GM18505 (cell line): ENCODE measurements at regions not wholly inside any gene's neighbourhood (a gene's known extent, or its start where the extent isn't known, plus 50 kb on each side); places are given as distances from the start of the nearest gene placed in this dataset.

ENCODE experiments used
- ATAC-seq: cut with Tn5 transposase; IDR thresholded peaks from one replicate; pipeline ENCODE4 v1.9.1; 2021; ENCODE audit not compliant: unreplicated experiment
- POLR2A ChIP-seq: IDR thresholded peaks from 4 replicates; pipeline ENCODE4 v1.6.1; 2011; ENCODE audit warnings: borderline replicate concordance; ENCODE audit not compliant: insufficient read depth, insufficient read length; ENCODE audit errors: extremely low read depth

DNA sequence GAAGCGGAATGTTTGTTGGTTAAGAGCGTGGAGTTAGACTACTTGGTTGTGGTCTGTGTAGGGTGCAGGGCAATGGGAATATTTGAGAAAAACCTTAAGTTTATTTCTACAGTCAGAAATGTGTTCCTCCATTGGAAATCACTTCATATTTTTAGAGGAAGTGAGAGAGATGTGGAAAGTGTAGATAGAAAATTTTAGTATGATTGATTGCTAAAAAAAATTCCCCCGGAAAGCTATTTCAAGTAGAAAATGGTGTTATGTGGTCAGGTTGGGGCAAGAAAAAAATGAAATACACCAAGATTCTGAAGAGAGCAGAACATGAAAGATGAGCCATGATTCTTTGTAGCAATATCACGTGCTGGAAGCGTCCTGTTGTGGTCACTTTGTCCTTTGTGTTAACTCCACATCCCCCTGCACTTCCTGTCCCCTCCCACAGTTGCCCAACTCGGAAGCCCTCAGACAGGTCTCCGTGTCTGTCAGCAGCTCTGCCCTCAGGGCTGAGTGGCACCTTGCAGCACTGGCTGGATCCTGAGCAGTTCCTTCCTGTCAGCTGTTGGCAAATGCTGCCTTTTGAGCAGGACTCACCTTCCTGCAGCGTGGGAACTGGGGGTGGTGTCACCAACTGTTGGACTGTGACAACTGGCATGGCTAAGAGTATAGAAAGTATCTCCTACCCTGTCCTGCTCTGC is 137.5 kb upstream of the SLC24A3 start:
- ATAC-seq: peak; percentile 50

DNA sequence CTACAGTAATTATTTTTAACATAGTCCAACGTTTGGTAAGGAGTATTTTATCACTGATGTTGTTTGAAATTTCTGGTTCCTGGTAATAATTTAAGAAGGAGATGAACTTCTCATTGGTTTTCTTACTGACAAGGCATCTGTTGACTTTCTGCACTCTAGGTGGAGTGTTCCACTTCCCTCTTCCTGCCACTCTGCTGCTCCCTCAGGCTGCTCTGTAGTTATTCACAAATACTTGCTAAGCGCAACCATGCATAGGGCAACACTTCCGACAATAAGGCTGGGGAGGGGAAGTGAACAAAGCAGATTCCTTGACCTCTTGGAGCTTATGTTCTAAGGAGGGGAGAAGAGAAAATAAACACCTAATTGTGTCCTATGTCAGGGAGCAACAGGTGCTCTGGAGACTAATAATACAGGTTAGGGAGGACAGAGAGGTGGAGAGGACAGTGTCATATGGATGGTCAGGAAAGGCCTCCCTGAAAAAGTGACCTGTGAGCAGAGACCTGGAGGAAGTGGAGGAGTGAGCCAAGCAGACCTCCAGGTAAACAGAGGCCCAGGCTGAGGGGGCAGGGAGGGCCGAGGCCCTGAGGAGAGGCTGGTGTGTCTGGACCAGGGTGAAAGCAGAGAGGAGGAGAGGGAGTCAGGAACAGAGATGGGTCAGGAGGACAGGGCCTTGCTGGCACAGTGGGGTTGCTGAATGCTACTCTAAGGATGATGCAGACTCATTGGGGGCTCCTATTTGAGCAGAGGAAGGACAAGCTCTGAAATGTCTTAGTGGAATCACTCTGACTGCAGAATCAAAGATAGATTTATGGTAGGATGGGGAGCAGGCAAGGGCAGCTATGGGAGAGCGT is 134.8 kb upstream of the SLC24A3 start:
- TF ChIP-seq POLR2A: no peak
- no peak for ATAC-seq

More for the DNA sequence above, 137.5 kb upstream of the SLC24A3 start:
- no peak for TF ChIP-seq POLR2A

DNA sequence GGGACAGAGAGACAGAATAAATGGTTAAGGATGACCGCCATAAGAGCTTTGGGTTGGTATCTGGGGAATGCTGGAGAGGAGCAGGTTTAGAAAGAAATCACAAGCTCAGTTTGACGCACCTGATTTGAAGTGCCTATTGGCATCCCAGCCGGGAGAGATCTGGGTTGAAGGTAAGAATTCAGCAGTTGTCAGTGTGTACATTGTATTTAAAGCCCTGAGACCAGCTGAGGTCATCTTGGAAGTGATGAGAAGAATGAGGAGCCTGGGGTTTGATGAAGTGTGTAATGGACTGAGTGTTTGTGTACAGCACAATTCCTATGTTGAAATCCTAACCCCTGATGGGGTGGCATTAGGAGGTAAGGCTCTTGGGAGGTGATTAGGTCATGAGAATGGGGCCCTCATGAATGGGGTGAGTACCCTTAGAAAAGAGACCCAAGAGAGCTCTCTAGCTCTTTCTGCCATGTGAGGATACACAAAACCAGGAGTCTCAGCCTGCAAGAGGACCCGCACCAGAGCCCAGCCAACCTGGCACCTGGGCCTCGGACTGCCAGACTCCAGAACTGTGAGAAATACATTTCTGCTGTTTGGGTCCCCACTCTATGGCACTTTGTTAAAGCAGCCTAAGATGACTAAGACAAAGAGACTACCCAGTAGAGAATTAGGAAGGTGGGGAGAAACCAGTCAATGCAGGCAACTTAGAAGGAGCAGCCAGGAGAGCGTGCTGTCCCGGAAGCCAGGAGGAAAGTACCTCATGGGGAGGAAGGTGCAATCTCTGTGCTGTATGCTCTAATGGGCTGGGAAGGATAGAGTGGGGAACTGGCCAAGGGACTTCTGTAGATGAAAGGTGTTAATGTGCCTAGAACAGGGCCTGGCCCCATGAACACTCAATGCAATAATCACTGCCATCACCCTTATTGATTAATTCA is 133.7 kb upstream of the SLC24A3 start:
- no peak for ATAC-seq
- no peak for TF ChIP-seq POLR2A

DNA sequence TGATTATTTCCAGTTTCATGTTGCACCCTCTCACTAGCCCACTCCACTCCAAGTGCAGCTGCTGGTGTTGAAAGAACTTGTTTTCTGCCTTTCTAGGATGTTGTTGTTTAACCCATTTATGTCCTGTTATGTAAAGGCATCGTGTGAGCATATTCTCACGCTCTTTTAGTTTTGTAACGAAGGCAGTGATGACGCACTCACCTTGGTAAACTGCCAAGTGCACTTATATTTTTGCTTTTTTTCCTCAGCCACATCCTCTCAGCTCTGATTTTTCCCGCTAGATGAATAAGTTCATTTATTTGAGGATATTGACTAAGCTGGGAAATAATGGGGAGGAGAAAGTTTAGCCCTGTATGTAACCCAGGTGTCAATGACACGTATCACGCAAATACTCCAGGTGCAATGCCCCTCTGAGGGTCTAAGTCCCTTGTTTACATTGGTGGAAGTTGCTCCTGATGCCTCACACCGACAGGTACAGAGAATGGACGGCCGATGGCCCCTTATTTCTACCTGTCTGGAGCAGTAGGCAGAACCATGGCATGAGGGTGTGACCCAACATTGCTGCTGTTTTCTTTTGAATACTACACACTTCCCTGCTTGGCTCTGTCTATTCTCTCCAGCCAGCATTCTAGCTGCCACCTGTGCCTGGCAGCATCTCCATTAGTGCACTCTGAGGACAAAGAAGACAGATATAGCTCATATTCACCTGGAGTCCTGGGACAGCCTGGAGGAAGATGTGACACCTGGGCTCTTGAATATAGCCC is 132.7 kb upstream of the SLC24A3 start:
- TF ChIP-seq POLR2A: no peak

DNA sequence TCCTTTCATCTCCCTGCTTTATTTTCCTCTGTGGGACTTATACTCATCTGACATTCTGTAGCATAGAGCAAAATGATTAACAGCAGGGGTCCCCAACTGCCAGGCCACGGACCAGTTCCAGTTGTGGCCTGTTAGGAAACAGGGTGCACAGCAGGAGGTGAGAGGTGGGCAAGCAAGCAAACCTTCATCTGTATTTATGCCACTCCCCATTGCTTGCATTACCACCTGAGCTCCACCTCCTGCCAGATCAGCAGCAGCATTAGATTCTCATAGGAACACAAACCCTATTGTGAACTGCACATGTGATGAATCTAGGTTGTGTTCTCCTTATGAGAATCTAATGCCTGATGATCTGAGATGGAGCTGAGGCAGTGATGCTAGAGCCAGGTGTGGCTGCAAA is 130.5 kb upstream of the SLC24A3 start:
- no peak for TF ChIP-seq POLR2A
- ATAC-seq: no peak

More for the DNA sequence above, 132.7 kb upstream of the SLC24A3 start:
- ATAC-seq: no peak

DNA sequence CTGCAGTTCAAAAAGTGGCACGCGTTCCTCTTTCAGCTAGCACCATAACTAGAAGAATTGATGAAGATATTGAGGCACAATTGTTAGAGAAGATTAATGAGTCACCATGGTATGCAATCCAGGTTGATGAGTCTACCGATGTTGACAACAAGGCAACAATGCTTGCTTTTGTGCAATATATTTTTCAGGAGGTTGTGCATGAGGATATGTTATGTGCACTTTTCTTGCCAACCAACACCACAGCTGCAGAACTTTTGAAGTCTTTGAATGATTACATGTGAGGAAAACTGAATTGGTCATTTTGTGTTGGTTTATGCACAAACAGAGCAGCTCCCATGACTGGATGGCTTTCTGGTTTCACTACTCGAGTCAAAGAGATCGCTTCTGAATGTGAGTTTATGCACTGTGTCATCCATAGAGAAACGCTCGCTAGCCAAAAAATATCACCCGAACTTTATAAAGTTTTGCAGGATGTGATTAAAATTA is 129.3 kb upstream of the SLC24A3 start:
- ATAC-seq: no peak
- TF ChIP-seq POLR2A: no peak

DNA sequence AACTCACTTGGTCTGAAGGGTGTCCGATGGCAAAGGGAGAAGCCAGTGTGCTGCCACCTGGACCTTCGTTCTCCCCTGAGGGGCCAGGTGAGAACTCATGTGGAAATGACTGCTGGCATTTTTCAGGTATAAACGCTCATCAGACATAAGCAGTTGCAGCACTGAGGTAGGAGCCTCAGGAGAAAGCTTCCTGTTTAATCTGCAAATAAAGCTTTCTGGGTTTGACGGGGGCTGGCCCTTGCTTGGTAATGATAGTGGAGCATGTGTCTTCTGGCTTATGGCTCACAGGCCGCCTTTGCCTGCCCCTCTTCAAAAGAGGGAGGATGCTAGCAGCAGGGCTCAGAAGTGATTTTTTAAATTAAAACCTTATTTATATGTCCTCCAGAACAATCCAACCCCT is 122.1 kb upstream of the SLC24A3 start:
- no peak for ATAC-seq

DNA sequence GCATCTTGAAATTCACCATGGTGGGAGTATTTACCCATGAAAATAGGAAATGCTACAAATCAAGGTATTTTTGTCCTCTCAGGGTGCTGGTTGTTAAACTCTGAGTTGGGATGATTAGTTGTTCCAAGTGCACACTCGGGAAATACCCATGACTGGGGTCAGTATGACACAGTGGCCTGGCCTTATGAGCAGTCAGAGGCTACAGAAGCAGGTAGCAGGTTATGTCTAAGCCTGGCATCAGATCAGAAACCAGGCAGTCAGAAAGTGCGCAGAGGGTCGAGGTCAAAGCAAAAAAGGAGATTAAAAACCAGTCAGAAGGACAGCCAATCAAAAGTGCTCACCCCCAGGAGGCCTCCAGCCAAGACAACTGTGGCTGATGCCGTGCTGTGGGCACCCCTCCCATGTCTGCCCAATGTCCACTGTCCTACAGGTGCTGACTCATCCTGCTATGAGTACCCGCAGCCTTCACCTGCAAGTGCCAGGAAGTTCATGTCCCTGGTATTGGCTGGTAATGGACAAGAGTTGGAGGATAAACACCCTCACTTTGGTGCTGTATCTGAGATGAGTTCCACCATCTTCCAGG is 117.4 kb upstream of the SLC24A3 start:
- no peak for ATAC-seq
- TF ChIP-seq POLR2A: no peak

More for the DNA sequence above, 122.1 kb upstream of the SLC24A3 start:
- no peak for TF ChIP-seq POLR2A

DNA sequence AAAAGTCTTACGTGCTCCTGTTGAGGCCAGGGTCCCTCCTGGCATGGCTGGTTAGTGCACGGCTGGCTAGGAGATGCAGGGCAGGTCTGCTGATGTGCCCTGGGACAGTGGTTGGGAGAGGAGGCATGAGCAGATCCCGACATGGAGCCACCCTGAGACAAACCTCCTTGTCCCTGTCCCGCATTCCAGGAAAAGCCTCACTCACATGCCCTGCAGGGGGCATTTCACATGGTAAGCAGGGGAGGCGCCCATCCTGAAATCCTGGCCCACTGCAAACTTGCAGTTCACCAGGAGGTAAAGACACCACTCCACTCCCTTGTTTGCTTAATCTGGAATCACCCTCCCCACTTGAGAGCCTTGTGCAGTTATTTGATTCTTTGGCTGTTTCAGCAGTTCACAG is 116.7 kb upstream of the SLC24A3 start:
- TF ChIP-seq POLR2A: no peak
- ATAC-seq: no peak

DNA sequence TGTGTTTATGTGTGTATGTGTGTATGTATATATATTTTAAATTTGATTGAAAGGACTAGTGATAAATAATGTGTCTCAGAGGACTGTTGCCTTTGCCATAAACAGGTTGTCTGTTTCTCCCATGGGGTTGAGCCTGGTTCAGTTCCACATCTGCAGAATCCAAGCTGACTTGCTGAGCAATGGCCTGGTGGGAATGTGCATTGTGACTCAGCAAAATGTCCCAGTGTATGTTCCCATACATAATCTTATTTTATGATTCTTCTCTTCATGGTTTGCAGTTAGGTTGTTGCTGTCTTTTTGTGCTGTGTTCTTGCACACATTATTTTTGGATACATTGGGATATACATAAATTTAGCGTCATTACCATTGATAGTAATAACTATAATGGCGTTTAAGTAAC is 115.6 kb upstream of the SLC24A3 start:
- no peak for TF ChIP-seq POLR2A
- no peak for ATAC-seq

DNA sequence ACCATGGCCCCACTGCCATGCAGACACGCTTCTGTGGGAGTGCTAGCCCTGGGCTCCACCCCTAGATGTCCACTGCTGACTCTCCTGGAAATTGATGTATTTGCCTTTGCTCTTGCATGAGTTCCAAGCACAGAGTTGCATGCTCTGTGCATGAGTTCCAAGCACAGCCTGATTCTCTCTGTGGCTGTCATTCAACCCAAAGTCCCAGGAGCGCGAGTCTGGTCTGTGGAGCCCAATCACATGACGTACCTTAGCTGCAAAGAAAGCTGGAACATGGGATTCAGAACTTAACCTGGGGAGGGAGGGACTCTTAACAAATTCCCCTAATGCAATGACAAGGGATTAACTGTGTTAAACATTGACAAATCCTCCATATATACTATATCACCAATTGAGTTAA is 114.3 kb upstream of the SLC24A3 start:
- no peak for ATAC-seq
- no peak for TF ChIP-seq POLR2A
